Neutrophil (primary cell): ENCODE measurements at regions not wholly inside any gene's neighbourhood (a gene's known extent, or its start where the extent isn't known, plus 50 kb on each side); places are given as distances from the start of the nearest gene placed in this dataset.
"Not testable (repeated sequence)": the region's sequence is repeated elsewhere in the genome, so short reads cannot be mapped to it uniquely, and the experiment has no call there.

Experiments
- H3K27ac ChIP-seq: fragments of 200-600 bp; sonication (generic); 2 replicates; pipeline ENCODE4 v1.5.1; 2016; ENCODE audit warnings: mild to moderate bottlenecking, moderate library complexity
- H3K27me3 ChIP-seq: fragments of 200-600 bp; sonication (generic); 2 replicates; pipeline ENCODE4 v1.6.0; 2016; ENCODE audit warnings: mild to moderate bottlenecking
- H3K36me3 ChIP-seq: fragments of 200-600 bp; sonication (generic); 2 replicates; pipeline ENCODE4 v1.5.1; 2017
- H3K4me1 ChIP-seq, 2 experiments: fragments of 200-600 bp in 1 of 2; sonication (generic) in 1 of 2; 1 replicate in 1 of 2; 2 replicates in 1 of 2; pipeline versions ENCODE4 v1.5.1 to v1.6.1; 2013 to 2016; ENCODE audit warnings: low read depth in 1 of 2, low read length in 1 of 2, mild to moderate bottlenecking in 1 of 2, moderate library complexity in 1 of 2; ENCODE audit not compliant: control insufficient read depth in 1 of 2, insufficient read depth in 1 of 2
- H3K4me3 ChIP-seq, 2 experiments: fragments of 200-600 bp in 1 of 2; sonication (generic) in 1 of 2; 1 replicate in 1 of 2; 2 replicates in 1 of 2; pipeline ENCODE4 v1.5.1; 2013 to 2016; ENCODE audit warnings: low read depth in 1 of 2, low read length in 1 of 2, mild to moderate bottlenecking in 1 of 2, moderate library complexity in 1 of 2
- H3K9me3 ChIP-seq: fragments of 200-600 bp; sonication (generic); 2 replicates; pipeline ENCODE4 v1.5.1; 2016
- TF ChIP-seq, protein P1 (sequence below): fragments of 200-600 bp; sonication (generic); IDR thresholded peaks from 2 replicates; pipeline ENCODE4 v1.5.1; 2016; ENCODE audit warnings: antibody characterized with exemption

- H3K27me3 ChIP-seq, H3K9me3 ChIP-seq, H3K4me1 ChIP-seq, H3K27ac ChIP-seq, H3K4me3 ChIP-seq, H3K36me3 ChIP-seq: not testable (repeated sequence)
Observed at GRCh38 chr9:42656789-42657188, 473.3 kb downstream of the SPATA31A6 start.

- H3K27ac ChIP-seq, H3K4me1 ChIP-seq, H3K36me3 ChIP-seq, H3K9me3 ChIP-seq, H3K27me3 ChIP-seq, H3K4me3 ChIP-seq: not testable (repeated sequence)
Observed at GRCh38 chr9:42657496-42657895, 474.0 kb downstream of the SPATA31A6 start.

DNA sequence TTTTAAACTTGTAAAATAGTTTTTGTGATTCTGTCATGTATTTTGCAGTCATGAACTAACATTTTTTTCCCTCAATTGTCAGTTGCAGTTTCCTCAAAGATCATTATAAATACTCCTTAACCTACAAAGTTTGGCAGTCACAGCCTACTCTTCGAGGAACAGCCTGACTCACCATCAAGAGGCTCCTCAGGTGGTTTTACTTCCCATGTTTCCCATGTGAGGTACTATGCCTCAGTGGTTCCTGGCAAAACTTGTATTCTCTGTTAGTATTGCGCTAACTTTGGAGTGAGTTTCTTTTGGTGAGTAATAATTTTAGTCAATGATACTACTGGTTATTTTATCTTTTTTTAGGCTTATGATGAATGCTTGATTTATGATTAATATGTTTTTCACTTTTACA lies 513.7 kb downstream of the SPATA31A6 start:
- H3K9me3 ChIP-seq, H3K4me1 ChIP-seq, H3K27ac ChIP-seq, H3K4me3 ChIP-seq, H3K36me3 ChIP-seq, H3K27me3 ChIP-seq: not testable (repeated sequence)

DNA sequence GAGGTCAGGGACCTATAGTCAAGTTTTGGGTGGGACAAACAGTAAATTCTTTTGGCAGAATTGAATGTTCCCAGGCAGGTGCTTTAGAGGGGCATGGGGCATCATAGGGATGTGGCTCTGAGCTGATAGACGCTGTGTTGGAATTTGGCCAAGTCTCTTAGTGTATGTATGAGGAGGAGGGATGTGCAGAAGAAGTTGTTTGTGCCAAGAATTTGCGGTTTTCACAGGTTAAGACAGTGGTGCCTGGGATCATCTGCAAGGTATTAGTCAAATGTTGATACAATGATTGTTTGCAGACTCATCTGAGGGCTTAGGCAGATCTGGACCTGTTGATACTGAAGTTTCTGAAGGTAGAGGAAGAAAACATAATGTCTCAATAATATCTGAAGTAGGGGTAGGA lies 519.4 kb downstream of the SPATA31A6 start:
- not testable (repeated sequence) for H3K27ac ChIP-seq, H3K4me1 ChIP-seq

GRCh38 chr9:42724841-42725835 lies 541.7 kb downstream of the SPATA31A6 start:
- not testable (repeated sequence) for H3K4me3 ChIP-seq, H3K36me3 ChIP-seq, H3K4me1 ChIP-seq, H3K27me3 ChIP-seq, H3K9me3 ChIP-seq, H3K27ac ChIP-seq

More for the DNA sequence above, 519.4 kb downstream of the SPATA31A6 start:
- H3K9me3 ChIP-seq, H3K4me3 ChIP-seq, H3K27me3 ChIP-seq, H3K36me3 ChIP-seq: not testable (repeated sequence)

DNA sequence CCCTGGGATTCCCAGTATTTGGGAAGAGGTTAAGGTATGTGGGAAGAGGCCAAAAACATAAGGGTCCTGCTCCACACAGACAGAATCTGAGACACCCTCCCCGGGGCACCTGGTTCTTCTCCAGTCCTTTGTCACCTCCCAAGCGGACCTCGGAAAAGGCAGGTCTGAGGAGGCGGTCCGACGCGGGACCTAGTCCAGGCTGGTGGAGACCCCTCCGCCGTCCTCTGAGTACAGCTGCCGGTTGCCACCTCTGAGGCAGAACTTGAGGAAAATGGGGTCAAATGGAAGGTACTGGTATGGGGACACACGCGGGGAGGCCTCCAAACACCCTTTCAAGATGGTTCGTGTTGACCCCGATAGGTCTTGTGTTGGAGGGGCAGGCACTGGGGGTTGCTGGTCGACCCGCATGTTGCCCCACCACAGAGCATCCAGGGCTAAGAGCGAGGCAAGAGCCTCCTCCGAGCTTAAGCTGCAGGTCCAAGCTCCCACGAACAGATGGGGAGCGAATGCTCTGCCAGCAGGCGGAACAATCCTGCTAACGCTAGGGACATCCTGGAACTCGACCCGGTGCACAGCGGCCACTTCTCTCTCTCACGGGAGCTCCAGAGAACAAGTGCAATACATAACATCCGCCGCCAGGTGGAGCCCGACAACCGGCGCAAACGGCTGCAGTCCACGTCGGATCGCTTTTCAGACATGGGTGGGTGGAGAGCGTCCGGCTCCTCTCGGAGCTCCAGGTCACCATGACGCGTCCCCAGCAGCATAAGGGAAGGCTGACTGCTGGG lies 559.8 kb downstream of the SPATA31A6 start:
- H3K9me3 ChIP-seq, H3K4me3 ChIP-seq: not testable (repeated sequence)

DNA sequence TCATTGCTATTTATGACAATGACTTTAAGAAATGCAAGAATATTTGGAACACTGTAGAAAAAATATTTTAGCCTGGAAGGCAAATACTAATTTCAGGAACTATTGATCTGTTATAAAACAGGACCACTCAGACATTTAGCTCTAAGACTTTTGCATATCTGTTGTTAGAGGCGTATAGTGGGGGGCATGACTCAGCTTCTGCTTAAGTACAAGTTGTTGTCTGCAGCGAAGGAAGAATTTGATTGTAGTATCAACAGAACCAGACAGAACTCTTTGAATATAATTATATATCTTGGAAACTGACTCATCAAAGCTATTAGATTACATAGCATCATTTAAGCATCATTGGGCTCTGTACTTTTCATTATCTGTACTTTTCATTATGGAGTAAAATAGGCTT lies 573.8 kb downstream of the SPATA31A6 start:
- not testable (repeated sequence) for H3K4me3 ChIP-seq, H3K36me3 ChIP-seq, H3K9me3 ChIP-seq, H3K4me1 ChIP-seq, H3K27ac ChIP-seq, H3K27me3 ChIP-seq

More for the DNA sequence above, 559.8 kb downstream of the SPATA31A6 start:
- not testable (repeated sequence) for H3K27me3 ChIP-seq, H3K36me3 ChIP-seq, H3K4me1 ChIP-seq, H3K27ac ChIP-seq
- TF ChIP-seq, protein P1, sequence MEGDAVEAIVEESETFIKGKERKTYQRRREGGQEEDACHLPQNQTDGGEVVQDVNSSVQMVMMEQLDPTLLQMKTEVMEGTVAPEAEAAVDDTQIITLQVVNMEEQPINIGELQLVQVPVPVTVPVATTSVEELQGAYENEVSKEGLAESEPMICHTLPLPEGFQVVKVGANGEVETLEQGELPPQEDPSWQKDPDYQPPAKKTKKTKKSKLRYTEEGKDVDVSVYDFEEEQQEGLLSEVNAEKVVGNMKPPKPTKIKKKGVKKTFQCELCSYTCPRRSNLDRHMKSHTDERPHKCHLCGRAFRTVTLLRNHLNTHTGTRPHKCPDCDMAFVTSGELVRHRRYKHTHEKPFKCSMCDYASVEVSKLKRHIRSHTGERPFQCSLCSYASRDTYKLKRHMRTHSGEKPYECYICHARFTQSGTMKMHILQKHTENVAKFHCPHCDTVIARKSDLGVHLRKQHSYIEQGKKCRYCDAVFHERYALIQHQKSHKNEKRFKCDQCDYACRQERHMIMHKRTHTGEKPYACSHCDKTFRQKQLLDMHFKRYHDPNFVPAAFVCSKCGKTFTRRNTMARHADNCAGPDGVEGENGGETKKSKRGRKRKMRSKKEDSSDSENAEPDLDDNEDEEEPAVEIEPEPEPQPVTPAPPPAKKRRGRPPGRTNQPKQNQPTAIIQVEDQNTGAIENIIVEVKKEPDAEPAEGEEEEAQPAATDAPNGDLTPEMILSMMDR, result peak; percentile 59

- not testable (repeated sequence) for H3K9me3 ChIP-seq, H3K36me3 ChIP-seq, H3K27ac ChIP-seq, H3K4me3 ChIP-seq, H3K4me1 ChIP-seq, H3K27me3 ChIP-seq
Observed at GRCh38 chr9:42759320-42759719, 575.9 kb downstream of the SPATA31A6 start.

DNA sequence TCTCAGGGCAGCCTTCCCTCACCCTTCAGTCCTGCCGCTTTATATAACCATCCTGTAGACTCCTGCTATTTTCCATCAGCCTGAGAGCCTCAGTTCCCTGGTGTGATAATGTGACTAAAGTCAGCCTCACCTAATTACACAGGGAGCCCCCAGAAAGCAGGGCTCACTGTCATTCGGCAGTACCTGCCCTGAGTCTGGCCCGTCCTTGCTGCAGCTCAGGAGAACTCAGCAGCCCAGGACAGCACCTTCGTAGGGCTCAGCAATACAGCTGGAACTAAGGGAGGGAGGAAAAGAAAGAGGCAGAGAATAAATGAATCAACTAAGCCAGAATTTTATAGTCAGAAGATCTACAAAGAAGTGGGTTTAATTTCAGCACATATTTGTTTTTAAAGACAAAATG lies 598.7 kb downstream of the SPATA31A6 start:
- H3K4me3 ChIP-seq, H3K36me3 ChIP-seq, H3K27me3 ChIP-seq, H3K4me1 ChIP-seq, H3K27ac ChIP-seq, H3K9me3 ChIP-seq: not testable (repeated sequence)

- H3K9me3 ChIP-seq, H3K27ac ChIP-seq, H3K4me1 ChIP-seq, H3K27me3 ChIP-seq, H3K4me3 ChIP-seq, H3K36me3 ChIP-seq: not testable (repeated sequence)
Observed at GRCh38 chr9:42792725-42793124, 609.3 kb downstream of the SPATA31A6 start.

GRCh38 chr9:42798571-42798970 lies 615.1 kb downstream of the SPATA31A6 start:
- H3K36me3 ChIP-seq, H3K4me3 ChIP-seq, H3K9me3 ChIP-seq, H3K27me3 ChIP-seq, H3K4me1 ChIP-seq, H3K27ac ChIP-seq: not testable (repeated sequence)

- H3K27me3 ChIP-seq, H3K27ac ChIP-seq, H3K4me3 ChIP-seq: not testable (repeated sequence)
Observed at GRCh38 chr9:42802716-42803115, 619.3 kb downstream of the SPATA31A6 start.

DNA sequence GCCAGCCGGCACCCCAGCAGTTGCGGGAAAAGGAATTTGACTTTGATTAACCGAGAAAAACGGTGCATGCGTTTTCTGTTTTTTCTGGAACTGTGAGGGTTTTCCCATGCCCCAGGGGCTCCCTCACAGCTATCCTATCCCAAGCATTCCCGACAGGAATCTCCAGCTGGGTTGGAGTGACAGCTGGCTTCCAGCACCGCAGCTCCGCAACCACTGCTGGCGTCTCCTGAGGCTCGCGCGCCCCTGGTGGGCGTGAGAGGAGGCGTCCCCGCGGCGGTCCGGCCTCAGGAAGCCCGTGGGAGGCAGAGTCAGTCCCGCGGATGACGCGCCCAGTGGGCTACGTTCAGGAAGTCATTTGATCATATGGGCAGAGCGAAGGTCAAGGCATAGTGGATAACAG lies 623.2 kb downstream of the SPATA31A6 start:
- not testable (repeated sequence) for H3K36me3 ChIP-seq

More at GRCh38 chr9:42802716-42803115, 619.3 kb downstream of the SPATA31A6 start:
- not testable (repeated sequence) for H3K9me3 ChIP-seq, H3K36me3 ChIP-seq, H3K4me1 ChIP-seq

More for the DNA sequence above, 623.2 kb downstream of the SPATA31A6 start:
- H3K27me3 ChIP-seq, H3K9me3 ChIP-seq, H3K4me3 ChIP-seq, H3K27ac ChIP-seq, H3K4me1 ChIP-seq: not testable (repeated sequence)
